WTC11 (cell line): ENCODE measurements at regions not wholly inside any gene's neighbourhood (a gene's known extent, or its start where the extent isn't known, plus 50 kb on each side); places are given as distances from the start of the nearest gene placed in this dataset.

Source experiments
- ATAC-seq: fragments of 200-7000 bp; cut with Tn5 transposase; 2 replicates; pipeline ENCODE4 v1.10.0; 2021; ENCODE audit warnings: mild to moderate bottlenecking, moderate library complexity
- CTCF ChIA-PET: fragments of 300-600 bp; sonication (Branson Sonifier 250); formaldehyde crosslinking; loops from one replicate; lab custom pipeline; 2021; ENCODE audit warnings: antibody characterized with exemption; lab: Charles Lee
- POLR2A ChIA-PET: fragments of 350-600 bp; sonication (Branson Sonifier 250); formaldehyde crosslinking; loops from one replicate; lab custom pipeline; 2021; ENCODE audit warnings: antibody characterized with exemption; lab: Charles Lee
- DNase-seq: peaks from one replicate; pipeline ENCODE4 v3.0.0; 2021; ENCODE audit warnings: low spot score
- H3K27ac Mint-ChIP-seq: 2 replicates; pipeline ENCODE4 v1.8.0; 2021; ENCODE audit warnings: mixed read lengths
- H3K27me3 Mint-ChIP-seq: 2 replicates; pipeline ENCODE4 v1.8.0; 2021; ENCODE audit warnings: low read depth, mild to moderate bottlenecking, moderate library complexity, mixed read lengths
- H3K36me3 Mint-ChIP-seq: 2 replicates; pipeline ENCODE4 v1.8.0; 2021; ENCODE audit warnings: mixed read lengths
- H3K4me1 Mint-ChIP-seq: 2 replicates; pipeline ENCODE4 v1.8.0; 2022; ENCODE audit warnings: mixed read lengths
- H3K4me3 Mint-ChIP-seq: 2 replicates; pipeline ENCODE4 v1.8.0; 2021; ENCODE audit warnings: mild to moderate bottlenecking, moderate library complexity, mixed read lengths
- H3K9me3 Mint-ChIP-seq: 2 replicates; pipeline ENCODE4 v1.8.0; 2021; ENCODE audit warnings: mixed read lengths
- E2F1 ChIP-seq: sonication (generic); formaldehyde crosslinking; IDR thresholded peaks from 2 replicates; pipeline ENCODE4 v1.8.0; 2022; ENCODE audit warnings: mild to moderate bottlenecking, missing genetic modification reagents
- EMX1 ChIP-seq: fragments of 250-450 bp; sonication (Bioruptor Pico); IDR thresholded peaks from 2 replicates; pipeline ENCODE4 v1.8.0; 2021; ENCODE audit warnings: mild to moderate bottlenecking
- FOXP4 ChIP-seq: sonication (generic); formaldehyde crosslinking; IDR thresholded peaks from 2 replicates; pipeline ENCODE4 v1.8.0; 2022; ENCODE audit warnings: mild to moderate bottlenecking, missing genetic modification reagents
- IRF1 ChIP-seq: sonication (generic); formaldehyde crosslinking; IDR thresholded peaks from 2 replicates; pipeline ENCODE4 v1.8.0; 2023; ENCODE audit warnings: missing genetic modification reagents
- JAZF1 ChIP-seq: fragments of 250-450 bp; sonication (Bioruptor Pico); IDR thresholded peaks from 2 replicates; pipeline ENCODE4 v1.9.0; 2021; ENCODE audit warnings: moderate library complexity, mild to moderate bottlenecking, inconsistent platforms
- SMAD4 ChIP-seq: sonication (generic); formaldehyde crosslinking; IDR thresholded peaks from 2 replicates; pipeline ENCODE4 v1.8.0; 2022; ENCODE audit warnings: mild to moderate bottlenecking, missing genetic modification reagents
- TCF7 ChIP-seq: sonication (generic); formaldehyde crosslinking; IDR thresholded peaks from 2 replicates; pipeline ENCODE4 v1.8.0; 2022; ENCODE audit warnings: mild to moderate bottlenecking, low read depth, missing genetic modification reagents, moderate library complexity
- TEAD1 ChIP-seq: sonication (generic); formaldehyde crosslinking; IDR thresholded peaks from 2 replicates; pipeline ENCODE4 v1.8.0; 2022; ENCODE audit warnings: mild to moderate bottlenecking, missing genetic modification reagents
- USF1 ChIP-seq: sonication (generic); formaldehyde crosslinking; IDR thresholded peaks from 2 replicates; pipeline ENCODE4 v1.8.0; 2022; ENCODE audit warnings: mild to moderate bottlenecking, missing genetic modification reagents
- ZNF232 ChIP-seq: sonication (generic); formaldehyde crosslinking; IDR thresholded peaks from 2 replicates; pipeline ENCODE4 v1.8.0; 2022; ENCODE audit warnings: mild to moderate bottlenecking, missing genetic modification reagents
- ZNF281 ChIP-seq: sonication (generic); formaldehyde crosslinking; IDR thresholded peaks from 2 replicates; pipeline ENCODE4 v1.8.0; 2023; ENCODE audit warnings: mild to moderate bottlenecking, missing genetic modification reagents
- ZNF532 ChIP-seq: fragments of 250-450 bp; sonication (Bioruptor Pico); IDR thresholded peaks from 2 replicates; pipeline ENCODE4 v1.9.0; 2021; ENCODE audit warnings: mild to moderate bottlenecking, borderline replicate concordance
- TF ChIP-seq, protein P1 (sequence below): fragments of 250-450 bp; sonication (Bioruptor Pico); IDR thresholded peaks from 2 replicates; pipeline ENCODE4 v2.1.2; 2022; ENCODE audit warnings: mild to moderate bottlenecking, moderate library complexity
- TF ChIP-seq, protein P2 (sequence below): fragments of 200-600 bp; IDR thresholded peaks from 2 replicates; pipeline ENCODE4 v1.8.0; 2022; ENCODE audit warnings: antibody characterized with exemption

- TF ChIP-seq, protein P1, sequence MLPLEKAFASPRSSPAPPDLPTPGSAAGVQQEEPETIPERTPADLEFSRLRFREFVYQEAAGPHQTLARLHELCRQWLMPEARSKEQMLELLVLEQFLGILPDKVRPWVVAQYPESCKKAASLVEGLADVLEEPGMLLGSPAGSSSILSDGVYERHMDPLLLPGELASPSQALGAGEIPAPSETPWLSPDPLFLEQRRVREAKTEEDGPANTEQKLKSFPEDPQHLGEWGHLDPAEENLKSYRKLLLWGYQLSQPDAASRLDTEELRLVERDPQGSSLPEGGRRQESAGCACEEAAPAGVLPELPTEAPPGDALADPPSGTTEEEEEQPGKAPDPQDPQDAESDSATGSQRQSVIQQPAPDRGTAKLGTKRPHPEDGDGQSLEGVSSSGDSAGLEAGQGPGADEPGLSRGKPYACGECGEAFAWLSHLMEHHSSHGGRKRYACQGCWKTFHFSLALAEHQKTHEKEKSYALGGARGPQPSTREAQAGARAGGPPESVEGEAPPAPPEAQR (CRISPR knock-in tag), result no peak
- no peak for TF ChIP-seq USF1 (CRISPR knock-in tag)
- TF ChIP-seq TEAD1 (CRISPR knock-in tag), result no peak
- TF ChIP-seq IRF1, result no peak
- TF ChIP-seq ZNF281 (CRISPR knock-in tag), result no peak
- no peak for TF ChIP-seq ZNF232 (CRISPR knock-in tag)
- no peak for TF ChIP-seq EMX1 (CRISPR knock-in tag)
- no peak for TF ChIP-seq ZNF532 (CRISPR knock-in tag)
- no peak for TF ChIP-seq SMAD4 (CRISPR knock-in tag)
- no peak for TF ChIP-seq JAZF1 (CRISPR knock-in tag)
- TF ChIP-seq, protein P2, sequence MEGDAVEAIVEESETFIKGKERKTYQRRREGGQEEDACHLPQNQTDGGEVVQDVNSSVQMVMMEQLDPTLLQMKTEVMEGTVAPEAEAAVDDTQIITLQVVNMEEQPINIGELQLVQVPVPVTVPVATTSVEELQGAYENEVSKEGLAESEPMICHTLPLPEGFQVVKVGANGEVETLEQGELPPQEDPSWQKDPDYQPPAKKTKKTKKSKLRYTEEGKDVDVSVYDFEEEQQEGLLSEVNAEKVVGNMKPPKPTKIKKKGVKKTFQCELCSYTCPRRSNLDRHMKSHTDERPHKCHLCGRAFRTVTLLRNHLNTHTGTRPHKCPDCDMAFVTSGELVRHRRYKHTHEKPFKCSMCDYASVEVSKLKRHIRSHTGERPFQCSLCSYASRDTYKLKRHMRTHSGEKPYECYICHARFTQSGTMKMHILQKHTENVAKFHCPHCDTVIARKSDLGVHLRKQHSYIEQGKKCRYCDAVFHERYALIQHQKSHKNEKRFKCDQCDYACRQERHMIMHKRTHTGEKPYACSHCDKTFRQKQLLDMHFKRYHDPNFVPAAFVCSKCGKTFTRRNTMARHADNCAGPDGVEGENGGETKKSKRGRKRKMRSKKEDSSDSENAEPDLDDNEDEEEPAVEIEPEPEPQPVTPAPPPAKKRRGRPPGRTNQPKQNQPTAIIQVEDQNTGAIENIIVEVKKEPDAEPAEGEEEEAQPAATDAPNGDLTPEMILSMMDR, result no peak
- no peak for TF ChIP-seq FOXP4
- TF ChIP-seq TCF7 (CRISPR knock-in tag), result no peak
- TF ChIP-seq E2F1, result no peak
- TF ChIP-seq, all 79 proteins: peak for 0
- POLR2A ChIA-PET, result no interaction called here
- DNase-seq, result no peak
- Mint-ChIP-seq H3K36me3 (no peaks in the 10 kb centered on the region), H3K27ac (no peak overlapping the region), H3K27me3 (no peaks in the 10 kb centered on the region), H3K4me3 (no peak overlapping the region), H3K4me1 (no peaks in the 10 kb centered on the region), H3K9me3 (no peaks in the 10 kb centered on the region)
- CTCF ChIA-PET, result no interaction called here
- no peak for ATAC-seq
Observed at GRCh38 chr9:87259543-87260518, 237.8 kb upstream of the DAPK1 start.
